ENCODE measurements at regions not wholly inside any gene's neighbourhood (a gene's known extent, or its start where the extent isn't known, plus 50 kb on each side); places are given as distances from the start of the nearest gene placed in this dataset.

DNA sequence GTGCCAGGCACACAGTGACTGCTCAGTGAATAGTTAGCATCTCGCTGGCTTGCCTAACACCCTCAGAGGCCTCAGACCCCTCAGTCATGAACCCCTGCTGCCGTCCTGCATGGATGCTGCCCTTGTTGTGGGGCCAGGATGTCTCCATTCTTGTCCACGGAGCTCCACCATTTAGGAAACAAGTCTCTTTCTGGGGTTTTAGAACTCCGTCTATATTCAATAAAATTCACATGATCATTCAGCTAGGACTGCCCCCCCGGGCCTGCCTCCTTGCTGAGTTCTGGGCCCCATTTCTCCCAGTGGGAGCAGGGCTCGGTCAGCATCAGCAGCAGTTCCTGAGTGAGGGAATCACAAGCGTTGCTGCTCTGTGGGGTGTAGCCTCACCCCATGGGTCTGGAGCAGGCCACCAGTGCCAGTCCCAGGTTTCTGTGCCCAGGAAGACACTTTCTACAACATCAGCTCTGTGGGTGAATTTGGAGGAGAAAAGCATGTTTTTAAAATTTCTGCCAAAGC is 134.1 kb downstream of the RHOU start:
- no peak overlapping the region for H3K27ac ChIP-seq (ENCODE audit: low read depth)
- no peak for ATAC-seq
- Mint-ChIP-seq H3K27me3 (ENCODE audit: insufficient read depth, low read depth, poor library complexity) (peaks cover 8% of the 10 kb centered on the region), H3K4me3 (no peak overlapping the region), H3K9me3 (no peaks in the 10 kb centered on the region), H3K4me1 (peaks cover 33% of the 10 kb centered on the region), H3K36me3 (ENCODE audit: low read depth) (no peaks in the 10 kb centered on the region), H3K27ac (0 out of 2 replicates have a peak overlapping the region, but pooled peaks have one; percentile 48)
- no peaks in the 10 kb centered on the region for H4K20me1 ChIP-seq (replicated peaks; ENCODE audit: insufficient read depth)
- H3K27me3 ChIP-seq (ENCODE audit: insufficient read depth) = no peaks in the 10 kb centered on the region
- TF ChIP-seq EZH2phosphoT487 (IDR thresholded peaks at IDR 0.05; ENCODE audit: unreplicated experiment) = no peak
- TF ChIP-seq, protein P1, sequence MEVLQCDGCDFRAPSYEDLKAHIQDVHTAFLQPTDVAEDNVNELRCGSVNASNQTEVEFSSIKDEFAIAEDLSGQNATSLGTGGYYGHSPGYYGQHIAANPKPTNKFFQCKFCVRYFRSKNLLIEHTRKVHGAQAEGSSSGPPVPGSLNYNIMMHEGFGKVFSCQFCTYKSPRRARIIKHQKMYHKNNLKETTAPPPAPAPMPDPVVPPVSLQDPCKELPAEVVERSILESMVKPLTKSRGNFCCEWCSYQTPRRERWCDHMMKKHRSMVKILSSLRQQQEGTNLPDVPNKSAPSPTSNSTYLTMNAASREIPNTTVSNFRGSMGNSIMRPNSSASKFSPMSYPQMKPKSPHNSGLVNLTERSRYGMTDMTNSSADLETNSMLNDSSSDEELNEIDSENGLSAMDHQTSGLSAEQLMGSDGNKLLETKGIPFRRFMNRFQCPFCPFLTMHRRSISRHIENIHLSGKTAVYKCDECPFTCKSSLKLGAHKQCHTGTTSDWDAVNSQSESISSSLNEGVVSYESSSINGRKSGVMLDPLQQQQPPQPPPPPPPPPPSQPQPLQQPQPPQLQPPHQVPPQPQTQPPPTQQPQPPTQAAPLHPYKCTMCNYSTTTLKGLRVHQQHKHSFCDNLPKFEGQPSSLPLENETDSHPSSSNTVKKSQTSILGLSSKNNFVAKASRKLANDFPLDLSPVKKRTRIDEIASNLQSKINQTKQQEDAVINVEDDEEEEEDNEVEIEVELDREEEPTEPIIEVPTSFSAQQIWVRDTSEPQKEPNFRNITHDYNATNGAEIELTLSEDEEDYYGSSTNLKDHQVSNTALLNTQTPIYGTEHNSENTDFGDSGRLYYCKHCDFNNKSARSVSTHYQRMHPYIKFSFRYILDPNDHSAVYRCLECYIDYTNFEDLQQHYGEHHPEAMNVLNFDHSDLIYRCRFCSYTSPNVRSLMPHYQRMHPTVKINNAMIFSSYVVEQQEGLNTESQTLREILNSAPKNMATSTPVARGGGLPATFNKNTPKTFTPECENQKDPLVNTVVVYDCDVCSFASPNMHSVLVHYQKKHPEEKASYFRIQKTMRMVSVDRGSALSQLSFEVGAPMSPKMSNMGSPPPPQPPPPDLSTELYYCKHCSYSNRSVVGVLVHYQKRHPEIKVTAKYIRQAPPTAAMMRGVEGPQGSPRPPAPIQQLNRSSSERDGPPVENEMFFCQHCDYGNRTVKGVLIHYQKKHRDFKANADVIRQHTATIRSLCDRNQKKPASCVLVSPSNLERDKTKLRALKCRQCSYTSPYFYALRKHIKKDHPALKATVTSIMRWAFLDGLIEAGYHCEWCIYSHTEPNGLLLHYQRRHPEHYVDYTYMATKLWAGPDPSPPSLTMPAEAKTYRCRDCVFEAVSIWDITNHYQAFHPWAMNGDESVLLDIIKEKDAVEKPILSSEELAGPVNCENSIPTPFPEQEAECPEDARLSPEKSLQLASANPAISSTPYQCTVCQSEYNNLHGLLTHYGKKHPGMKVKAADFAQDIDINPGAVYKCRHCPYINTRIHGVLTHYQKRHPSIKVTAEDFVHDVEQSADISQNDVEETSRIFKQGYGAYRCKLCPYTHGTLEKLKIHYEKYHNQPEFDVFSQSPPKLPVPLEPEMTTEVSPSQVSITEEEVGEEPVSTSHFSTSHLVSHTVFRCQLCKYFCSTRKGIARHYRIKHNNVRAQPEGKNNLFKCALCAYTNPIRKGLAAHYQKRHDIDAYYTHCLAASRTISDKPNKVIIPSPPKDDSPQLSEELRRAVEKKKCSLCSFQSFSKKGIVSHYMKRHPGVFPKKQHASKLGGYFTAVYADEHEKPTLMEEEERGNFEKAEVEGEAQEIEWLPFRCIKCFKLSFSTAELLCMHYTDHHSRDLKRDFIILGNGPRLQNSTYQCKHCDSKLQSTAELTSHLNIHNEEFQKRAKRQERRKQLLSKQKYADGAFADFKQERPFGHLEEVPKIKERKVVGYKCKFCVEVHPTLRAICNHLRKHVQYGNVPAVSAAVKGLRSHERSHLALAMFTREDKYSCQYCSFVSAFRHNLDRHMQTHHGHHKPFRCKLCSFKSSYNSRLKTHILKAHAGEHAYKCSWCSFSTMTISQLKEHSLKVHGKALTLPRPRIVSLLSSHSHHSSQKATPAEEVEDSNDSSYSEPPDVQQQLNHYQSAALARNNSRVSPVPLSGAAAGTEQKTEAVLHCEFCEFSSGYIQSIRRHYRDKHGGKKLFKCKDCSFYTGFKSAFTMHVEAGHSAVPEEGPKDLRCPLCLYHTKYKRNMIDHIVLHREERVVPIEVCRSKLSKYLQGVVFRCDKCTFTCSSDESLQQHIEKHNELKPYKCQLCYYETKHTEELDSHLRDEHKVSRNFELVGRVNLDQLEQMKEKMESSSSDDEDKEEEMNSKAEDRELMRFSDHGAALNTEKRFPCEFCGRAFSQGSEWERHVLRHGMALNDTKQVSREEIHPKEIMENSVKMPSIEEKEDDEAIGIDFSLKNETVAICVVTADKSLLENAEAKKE (CRISPR knock-in tag; IDR thresholded peaks at IDR 0.05) = no peak
- TF ChIP-seq ZNF114 (CRISPR knock-in tag; IDR thresholded peaks at IDR 0.05) = no peak
- no peak for TF ChIP-seq EZH2 (IDR thresholded peaks at IDR 0.05; ENCODE audit: low read depth, unreplicated experiment)
- no peak for TF ChIP-seq ZNF331 (CRISPR knock-in tag; IDR thresholded peaks at IDR 0.05; ENCODE audit: low read depth)
- peaks cover 11% of the 10 kb centered on the region; the same call in 1 of the 2 replicates for H3K4me1 ChIP-seq (ENCODE audit: insufficient read depth)
- H2AFZ ChIP-seq = no peak overlapping the region
- no peak overlapping the region for H3K4me3 ChIP-seq
- DNase-seq (ENCODE audit: low spot score) = no peak
- H3K4me2 ChIP-seq = no peak overlapping the region
- H3K79me2 ChIP-seq (replicated peaks; ENCODE audit: insufficient read depth) = no peaks in the 10 kb centered on the region
- no peaks in the 10 kb centered on the region for H3K9me2 ChIP-seq (ENCODE audit: insufficient read depth)
- no peaks in the 10 kb centered on the region; the same call in 1 of the 2 replicates for H3F3A ChIP-seq (replicated peaks; ENCODE audit: low read depth)
- H3K36me3 ChIP-seq (ENCODE audit: insufficient read depth) = no peaks in the 10 kb centered on the region

All from GM23338 (cell line).